GM21423 (cell line): ENCODE measurements at regions not wholly inside any gene's neighbourhood (a gene's known extent, or its start where the extent isn't known, plus 50 kb on each side); places are given as distances from the start of the nearest gene placed in this dataset.

ENCODE experiments used
- ATAC-seq: cut with Tn5 transposase; IDR thresholded peaks from one replicate; pipeline ENCODE4 v1.9.1; 2021; ENCODE audit warnings: mild to moderate bottlenecking, moderate library complexity; ENCODE audit not compliant: unreplicated experiment

GRCh38 chr1:59156526-59157199, 140.2 kb upstream of the FGGY start:
- no peak for ATAC-seq

GRCh38 chr1:59158321-59158720, 138.6 kb upstream of the FGGY start:
- no peak for ATAC-seq

GRCh38 chr1:59159557-59160203, 137.2 kb upstream of the FGGY start:
- ATAC-seq = no peak

GRCh38 chr1:59161136-59161535, 135.8 kb upstream of the FGGY start:
- ATAC-seq = no peak

GRCh38 chr1:59162665-59163064, 134.2 kb upstream of the FGGY start:
- no peak for ATAC-seq

GRCh38 chr1:59163268-59164092, 133.4 kb upstream of the FGGY start:
- no peak for ATAC-seq

- ATAC-seq = no peak
These were observed 132.5 kb upstream of the FGGY start for GRCh38 chr1:59164371-59164770.

- no peak for ATAC-seq
These were observed 131.5 kb upstream of the FGGY start for GRCh38 chr1:59165353-59165752.

- ATAC-seq = no peak
These were observed 127.2 kb upstream of the FGGY start for GRCh38 chr1:59169703-59170102.

- no peak for ATAC-seq
These were observed 126.2 kb upstream of the FGGY start for GRCh38 chr1:59170659-59171058.

GRCh38 chr1:59171788-59172187, 125.1 kb upstream of the FGGY start:
- no peak for ATAC-seq

GRCh38 chr1:59172693-59173092, 124.2 kb upstream of the FGGY start:
- no peak for ATAC-seq

GRCh38 chr1:59173721-59174120, 123.2 kb upstream of the FGGY start:
- ATAC-seq = no peak

GRCh38 chr1:59176471-59176870, 120.4 kb upstream of the FGGY start:
- no peak for ATAC-seq

GRCh38 chr1:59177756-59178155, 119.1 kb upstream of the FGGY start:
- ATAC-seq = no peak

- no peak for ATAC-seq
These were observed 118.3 kb upstream of the FGGY start for GRCh38 chr1:59178339-59179187.

- no peak for ATAC-seq
These were observed 117.2 kb upstream of the FGGY start for GRCh38 chr1:59179673-59180072.

GRCh38 chr1:59180735-59181134, 116.2 kb upstream of the FGGY start:
- no peak for ATAC-seq

GRCh38 chr1:59183749-59184317, 113.1 kb upstream of the FGGY start:
- ATAC-seq = no peak

GRCh38 chr1:59184365-59184905, 112.5 kb upstream of the FGGY start:
- no peak for ATAC-seq
